Transverse colon (tissue), 4 donors: ENCODE measurements at regions not wholly inside any gene's neighbourhood (a gene's known extent, or its start where the extent isn't known, plus 50 kb on each side); places are given as distances from the start of the nearest gene placed in this dataset.

Experiments used
- DNase-seq: peaks from one replicate; pipeline ENCODE4 v3.0.0-alpha.2; 2019
- H3K27ac ChIP-seq, 4 donors: fragments of 200-600 bp; sonication (generic); 2 replicates each; pipeline ENCODE4 v1.5.1; 2016 to 2018; ENCODE audit warnings: inconsistent platforms in 4 of 4
- H3K27me3 ChIP-seq: fragments of 200-600 bp; sonication (generic); 2 replicates; pipeline ENCODE4 v1.5.1; 2017; ENCODE audit warnings: inconsistent platforms
- H3K36me3 ChIP-seq, 4 donors: fragments of 200-600 bp; sonication (generic); 2 replicates each; pipeline ENCODE4 v1.5.1; 2017 to 2019; ENCODE audit warnings: inconsistent platforms in 4 of 4
- H3K4me1 ChIP-seq, 4 donors: fragments of 200-600 bp; sonication (generic); 2 replicates each; pipeline ENCODE4 v1.5.1; 2017 to 2020; ENCODE audit warnings: inconsistent platforms in 4 of 4
- H3K4me3 ChIP-seq, 4 donors: fragments of 200-600 bp; sonication (generic); 1 replicate in 1 of 4; 2 replicates in 3 of 4; pipeline versions ENCODE4 v1.5.1 to v1.6.1; 2017 to 2019; ENCODE audit warnings: inconsistent platforms in 4 of 4
- H3K9me3 ChIP-seq, 2 donors: fragments of 200-600 bp; sonication (generic); 2 replicates each; pipeline ENCODE4 v1.5.1; 2017 to 2019; ENCODE audit warnings: inconsistent platforms in 2 of 2
- EP300 ChIP-seq: sonication (generic); formaldehyde crosslinking; IDR thresholded peaks from one replicate; pipeline ENCODE4 v1.6.1; 2017; ENCODE audit warnings: antibody characterized with exemption, low read depth
- POLR2A ChIP-seq: fragments of 450-650 bp; IDR thresholded peaks from one replicate; pipeline ENCODE4 v1.6.1; 2016; ENCODE audit warnings: antibody characterized with exemption, mild to moderate bottlenecking, moderate library complexity
- POLR2AphosphoS5 ChIP-seq, 3 donors: sonication (generic); formaldehyde crosslinking; IDR thresholded peaks; one replicate each; pipeline ENCODE4 v1.6.1; 2016; ENCODE audit warnings: antibody characterized with exemption in 3 of 3
- WGBS, 2 donors: methylation state at CpG; one replicate each; pipeline ENCODE4 v1.1.5; 2018; ENCODE audit warnings: low coverage in 1 of 2; 5-methylcytosine and 5-hydroxymethylcytosine counted together
- in situ Hi-C, 4 donors: fragments of 200-750 bp; cut with MboI; loops; one replicate each; pipeline versions ENCODE4 v1.15.0 to v1.15.1; 2017; ENCODE audit warnings: low sequenced_read_pairs in 3 of 4, low pct_ligation_motif_present in 1 of 4, low pct_unique_long_range_greater_than_20kb in 1 of 4
- intact Hi-C: fragments of 100-400 bp; cut with DNase I; formaldehyde crosslinking; loops from one replicate; pipeline ENCODE4 v1.15.1; 2023; ENCODE audit warnings: low total_unique reads
- TF ChIP-seq, protein P1 (sequence below), 5 experiments: fragments of 200-600 bp in 3 of 5; fragments of 450-650 bp in 2 of 5; sonication (generic) in 3 of 5; IDR thresholded peaks; 1 replicate in 2 of 5; 2 replicates in 3 of 5; pipeline ENCODE4 v1.5.1; 2016 to 2017; ENCODE audit warnings: antibody characterized with exemption in 5 of 5, inconsistent platforms in 3 of 5, mild to moderate bottlenecking in 2 of 5, moderate library complexity in 1 of 5

DNA sequence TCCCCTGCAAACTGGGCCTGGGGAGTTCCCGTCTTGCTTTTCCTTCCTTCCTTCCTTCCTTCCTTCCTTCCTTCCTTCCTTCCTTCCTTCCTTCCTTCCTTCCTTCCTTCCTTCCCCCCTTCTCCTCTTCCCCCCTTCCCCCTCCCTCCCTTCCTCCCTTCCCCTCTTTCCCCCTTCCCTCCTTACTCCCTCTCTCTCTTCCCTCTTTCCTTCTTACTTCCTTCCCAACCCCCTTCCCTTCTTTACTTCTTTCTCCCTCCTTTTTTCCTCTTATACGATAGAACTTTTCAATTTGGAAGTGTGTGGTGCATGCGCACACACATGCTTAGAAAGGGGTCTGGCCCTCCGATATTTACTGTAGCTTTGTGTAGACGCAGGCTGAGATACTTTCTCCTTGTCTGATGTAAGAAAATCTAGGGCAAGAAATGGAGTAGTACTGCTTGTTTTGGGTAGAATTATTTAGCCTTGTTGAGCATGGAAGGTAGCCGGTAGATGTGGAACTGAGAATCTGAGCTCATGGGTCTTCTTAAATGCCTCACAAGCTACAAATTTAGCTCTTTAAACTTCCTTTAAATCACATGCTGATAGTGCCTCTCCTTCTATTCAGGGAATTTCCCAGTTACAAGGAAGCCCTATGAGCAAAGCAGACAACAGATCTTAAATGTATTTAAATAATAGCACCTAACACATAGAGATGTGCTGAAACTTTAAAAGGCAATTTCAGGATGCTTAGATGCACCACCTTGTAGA is 189.6 kb downstream of the GPAT3 start:
- intact Hi-C loops = no loop called here
- no peaks in the 10 kb centered on the region for H3K36me3 ChIP-seq
- H3K27ac ChIP-seq = no peak overlapping the region

DNA sequence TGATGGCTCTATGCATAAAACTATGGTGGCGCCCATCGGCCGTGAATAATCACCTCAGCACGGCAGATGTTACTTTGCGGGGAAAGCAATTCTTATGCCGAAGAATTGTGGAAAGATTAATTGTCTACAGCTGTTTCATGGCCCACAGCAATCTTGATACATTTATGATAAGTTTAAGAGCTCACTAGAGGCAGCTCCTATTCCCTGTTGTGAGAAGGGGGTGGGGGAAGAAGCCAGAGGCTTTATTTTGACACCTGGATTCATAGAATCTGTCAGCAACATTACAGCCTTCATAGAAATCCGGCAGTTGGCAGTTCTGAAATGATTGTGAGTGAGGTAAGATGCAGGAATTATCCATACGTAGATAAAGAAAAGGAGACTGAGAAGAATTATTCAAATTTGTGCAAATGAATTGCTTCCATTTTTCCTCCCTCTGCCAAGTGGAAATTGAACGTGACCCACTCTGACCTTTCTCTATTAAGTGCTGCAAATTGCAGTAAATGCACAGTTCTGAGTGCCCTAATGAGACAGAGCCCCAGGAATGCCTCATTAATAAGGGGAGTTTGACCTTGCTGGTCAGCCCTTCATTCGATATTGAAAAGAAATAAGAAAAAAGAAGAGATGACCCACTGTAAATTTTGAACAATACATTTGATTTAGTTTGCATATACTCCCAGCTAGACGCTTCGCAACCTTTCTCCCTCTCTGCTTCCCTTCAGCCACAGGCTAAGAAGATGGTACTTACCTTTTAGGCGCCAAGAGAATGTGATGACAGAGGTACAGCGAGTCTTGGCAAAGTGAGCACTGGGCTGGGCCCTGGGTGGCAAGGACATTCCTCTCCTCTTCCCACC is 188.8 kb downstream of the GPAT3 start:
- no peaks in the 10 kb centered on the region for H3K4me1 ChIP-seq
- no peaks in the 10 kb centered on the region for H3K9me3 ChIP-seq
- no peaks in the 10 kb centered on the region for H3K27me3 ChIP-seq
- TF ChIP-seq POLR2AphosphoS5 (IDR thresholded peaks at IDR 0.05) = no peak
- TF ChIP-seq, protein P1, sequence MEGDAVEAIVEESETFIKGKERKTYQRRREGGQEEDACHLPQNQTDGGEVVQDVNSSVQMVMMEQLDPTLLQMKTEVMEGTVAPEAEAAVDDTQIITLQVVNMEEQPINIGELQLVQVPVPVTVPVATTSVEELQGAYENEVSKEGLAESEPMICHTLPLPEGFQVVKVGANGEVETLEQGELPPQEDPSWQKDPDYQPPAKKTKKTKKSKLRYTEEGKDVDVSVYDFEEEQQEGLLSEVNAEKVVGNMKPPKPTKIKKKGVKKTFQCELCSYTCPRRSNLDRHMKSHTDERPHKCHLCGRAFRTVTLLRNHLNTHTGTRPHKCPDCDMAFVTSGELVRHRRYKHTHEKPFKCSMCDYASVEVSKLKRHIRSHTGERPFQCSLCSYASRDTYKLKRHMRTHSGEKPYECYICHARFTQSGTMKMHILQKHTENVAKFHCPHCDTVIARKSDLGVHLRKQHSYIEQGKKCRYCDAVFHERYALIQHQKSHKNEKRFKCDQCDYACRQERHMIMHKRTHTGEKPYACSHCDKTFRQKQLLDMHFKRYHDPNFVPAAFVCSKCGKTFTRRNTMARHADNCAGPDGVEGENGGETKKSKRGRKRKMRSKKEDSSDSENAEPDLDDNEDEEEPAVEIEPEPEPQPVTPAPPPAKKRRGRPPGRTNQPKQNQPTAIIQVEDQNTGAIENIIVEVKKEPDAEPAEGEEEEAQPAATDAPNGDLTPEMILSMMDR (IDR thresholded peaks at IDR 0.05) = no peak
- TF ChIP-seq POLR2A = no peak
- TF ChIP-seq EP300 = no peak
- WGBS, 2 donors = 71 to 78% methylated on average over 12 to 14 of the region's 14 CpGs
- in situ Hi-C loops = no loop called here
- DNase-seq = no peak
- intact Hi-C loops = no loop called here
- H3K27ac ChIP-seq = no peak overlapping the region
- H3K4me3 ChIP-seq = no peak overlapping the region
- no peaks in the 10 kb centered on the region for H3K36me3 ChIP-seq

More for the DNA sequence above, 189.6 kb downstream of the GPAT3 start:
- H3K27me3 ChIP-seq = no peaks in the 10 kb centered on the region
- no peak overlapping the region for H3K4me3 ChIP-seq
- WGBS, 2 donors = 88 to 89% methylated on average over 3 to 6 of the region's 6 CpGs
- DNase-seq = no peak
- no peak for TF ChIP-seq POLR2A
- TF ChIP-seq, protein P1 (IDR thresholded peaks at IDR 0.05) = no peak
- TF ChIP-seq EP300 = no peak
- no peak for TF ChIP-seq POLR2AphosphoS5 (IDR thresholded peaks at IDR 0.05)
- in situ Hi-C loops = no loop called here
- H3K4me1 ChIP-seq = no peaks in the 10 kb centered on the region
- no peaks in the 10 kb centered on the region for H3K9me3 ChIP-seq

DNA sequence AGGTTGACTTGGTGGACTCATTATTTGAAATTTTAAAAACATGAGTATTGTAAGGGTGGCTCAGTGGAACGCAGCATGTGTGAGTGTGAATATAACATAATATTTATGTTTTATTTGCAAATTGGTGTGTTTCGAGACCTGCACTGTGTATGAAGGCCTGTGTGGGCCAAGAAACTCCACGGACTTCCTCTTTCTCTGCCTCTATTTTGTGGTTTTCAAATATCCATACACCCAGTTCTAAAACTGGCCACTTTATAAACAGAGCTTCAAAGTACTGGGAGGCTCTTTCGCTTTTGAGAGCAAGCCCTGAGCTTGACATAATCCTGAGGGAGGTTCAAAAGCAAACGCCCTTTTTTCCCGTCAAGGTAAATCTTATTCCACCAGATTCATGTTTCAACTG is 187.7 kb downstream of the GPAT3 start:
- Histone ChIP-seq H3K27me3 (no peaks in the 10 kb centered on the region), H3K36me3 (no peaks in the 10 kb centered on the region), H3K4me3 (no peak overlapping the region), H3K9me3 (no peaks in the 10 kb centered on the region), H3K27ac (no peak overlapping the region), H3K4me1 (no peaks in the 10 kb centered on the region)
- TF ChIP-seq EP300 (no peak), POLR2AphosphoS5 (IDR thresholded peaks at IDR 0.05) (no peak), POLR2A (no peak)
- TF ChIP-seq, protein P1 (IDR thresholded peaks at IDR 0.05) = no peak
- no peak for DNase-seq
- 54 to 60% methylated on average over 6 of the region's 6 CpGs for WGBS, 2 donors
- intact Hi-C loops (no loop called here), in situ Hi-C loops (no loop called here)

DNA sequence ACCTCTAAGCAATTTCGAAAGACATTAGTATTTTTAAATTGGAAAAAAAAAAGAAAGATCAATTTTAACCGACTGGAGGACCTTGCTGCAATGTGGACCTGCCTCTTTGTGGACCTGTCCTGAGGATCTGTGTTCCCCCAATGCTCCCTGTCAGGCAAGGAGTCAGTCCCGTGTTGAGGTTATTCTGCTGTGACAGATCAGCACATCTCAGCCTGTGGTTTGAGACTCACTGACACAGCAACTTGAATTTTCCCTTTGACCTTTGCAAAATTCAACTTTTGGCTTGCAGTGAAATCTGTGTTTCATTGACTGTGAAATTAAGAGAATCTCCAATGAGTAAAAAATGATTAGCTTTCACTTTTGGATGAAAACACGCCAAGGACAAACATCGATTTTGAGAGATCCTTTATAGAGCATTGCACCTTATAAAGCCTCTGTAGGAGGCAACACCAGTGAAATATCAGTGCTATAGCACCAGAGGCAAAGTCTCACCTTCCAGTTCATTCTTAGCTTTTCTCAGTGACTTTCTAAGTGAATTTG is 186.9 kb downstream of the GPAT3 start:
- TF ChIP-seq POLR2AphosphoS5 (IDR thresholded peaks at IDR 0.05) (no peak), EP300 (no peak), POLR2A (no peak)
- TF ChIP-seq, protein P1 (IDR thresholded peaks at IDR 0.05) = no peak
- intact Hi-C loops = no loop called here
- Histone ChIP-seq H3K4me3 (no peak overlapping the region), H3K27me3 (no peaks in the 10 kb centered on the region), H3K36me3 (no peaks in the 10 kb centered on the region), H3K4me1 (no peaks in the 10 kb centered on the region), H3K9me3 (no peaks in the 10 kb centered on the region), H3K27ac (no peak overlapping the region)
- no peak for DNase-seq
- 69 to 76% methylated on average over 2 to 5 of the region's 5 CpGs for WGBS, 2 donors
- in situ Hi-C loops = no loop called here
